RPMI7951 (cell line): ENCODE measurements at regions not wholly inside any gene's neighbourhood (a gene's known extent, or its start where the extent isn't known, plus 50 kb on each side); places are given as distances from the start of the nearest gene placed in this dataset.

Experiments
- DNase-seq: peaks from one replicate; pipeline ENCODE4 v3.0.0-alpha.2; 2012; ENCODE audit warnings: low read depth

- DNase-seq: no peak
Observed at GRCh38 chr6:1062786-1063545, 248.9 kb upstream of the FOXQ1 start.

GRCh38 chr6:1059596-1059995 lies 252.3 kb upstream of the FOXQ1 start:
- no peak for DNase-seq

GRCh38 chr6:1057490-1058135 lies 254.3 kb upstream of the FOXQ1 start:
- no peak for DNase-seq

- no peak for DNase-seq
Observed at GRCh38 chr6:1055015-1055921, 256.6 kb upstream of the FOXQ1 start.

- DNase-seq: no peak
Observed at GRCh38 chr6:1054653-1055014, 257.3 kb upstream of the FOXQ1 start.

- DNase-seq: no peak
Observed at GRCh38 chr6:1053586-1053985, 258.3 kb upstream of the FOXQ1 start.

- DNase-seq: no peak
Observed at GRCh38 chr6:1052262-1052661, 259.6 kb upstream of the FOXQ1 start.

- no peak for DNase-seq
Observed at GRCh38 chr6:1049900-1050299, 262.0 kb upstream of the FOXQ1 start.

- DNase-seq: no peak
Observed at GRCh38 chr6:1049170-1049569, 262.7 kb upstream of the FOXQ1 start.

GRCh38 chr6:1047981-1048541 lies 263.8 kb upstream of the FOXQ1 start:
- DNase-seq: no peak

- no peak for DNase-seq
Observed at GRCh38 chr6:1045239-1045638, 266.7 kb upstream of the FOXQ1 start.

- DNase-seq: no peak
Observed at GRCh38 chr6:1044040-1044836, 267.7 kb upstream of the FOXQ1 start.

- no peak for DNase-seq
Observed at GRCh38 chr6:1043458-1043836, 268.5 kb upstream of the FOXQ1 start.

GRCh38 chr6:1042583-1043457 lies 269.1 kb upstream of the FOXQ1 start:
- DNase-seq: no peak

- DNase-seq: no peak
Observed at GRCh38 chr6:1040393-1040792, 271.5 kb upstream of the FOXQ1 start.

GRCh38 chr6:1039746-1040145 lies 272.2 kb upstream of the FOXQ1 start:
- DNase-seq: no peak

GRCh38 chr6:1039191-1039590 lies 272.7 kb upstream of the FOXQ1 start:
- no peak for DNase-seq

- no peak for DNase-seq
Observed at GRCh38 chr6:1037430-1038202, 274.3 kb upstream of the FOXQ1 start.

- no peak for DNase-seq
Observed at GRCh38 chr6:1035401-1035800, 276.5 kb upstream of the FOXQ1 start.

GRCh38 chr6:1031720-1032119 lies 280.2 kb upstream of the FOXQ1 start:
- no peak for DNase-seq
